ENCODE measurements at regions not wholly inside any gene's neighbourhood (a gene's known extent, or its start where the extent isn't known, plus 50 kb on each side); places are given as distances from the start of the nearest gene placed in this dataset.
"Not testable (repeated sequence)": the region's sequence is repeated elsewhere in the genome, so short reads cannot be mapped to it uniquely, and the experiment has no call there.

DNA sequence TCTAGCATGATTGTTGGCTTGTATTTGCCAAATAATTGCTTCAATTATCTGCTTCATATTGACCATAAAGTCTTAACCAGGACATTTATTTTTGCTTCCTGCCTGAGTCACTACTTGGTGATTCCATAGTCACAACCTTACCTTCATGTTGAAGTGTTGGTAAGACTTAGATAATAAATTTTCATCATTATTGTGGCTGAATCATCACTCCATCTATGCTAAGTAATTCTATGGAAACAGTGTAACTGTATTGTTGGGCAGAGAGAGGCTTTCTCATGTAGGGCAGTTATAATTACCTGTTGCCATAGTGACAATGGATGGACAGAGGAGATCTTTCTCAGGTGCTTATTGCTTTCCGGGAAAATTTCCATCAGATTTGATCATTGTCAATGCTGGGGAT, 330.7 kb upstream of the LRRC3B start:
- DNase-seq, result no peak

DNA sequence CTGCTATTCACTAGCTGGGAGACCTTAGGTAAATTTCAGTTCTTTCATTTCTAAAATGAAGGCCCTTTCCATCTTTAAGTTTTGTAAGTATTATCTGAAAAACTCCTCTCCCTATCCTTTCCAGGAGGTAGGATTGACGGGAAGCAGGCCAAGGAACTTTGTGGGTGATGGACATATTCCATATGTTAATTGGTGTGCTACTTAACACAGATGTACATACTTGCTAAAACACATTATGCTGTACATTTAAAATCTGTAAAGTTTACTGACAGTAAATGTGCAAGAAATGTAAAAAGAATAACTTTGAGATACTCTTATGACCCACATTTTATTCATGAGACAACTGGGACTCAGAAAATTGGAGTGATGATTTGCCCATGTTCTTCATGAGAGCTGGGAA, 329.8 kb upstream of the LRRC3B start:
- DNase-seq, result no peak

DNA sequence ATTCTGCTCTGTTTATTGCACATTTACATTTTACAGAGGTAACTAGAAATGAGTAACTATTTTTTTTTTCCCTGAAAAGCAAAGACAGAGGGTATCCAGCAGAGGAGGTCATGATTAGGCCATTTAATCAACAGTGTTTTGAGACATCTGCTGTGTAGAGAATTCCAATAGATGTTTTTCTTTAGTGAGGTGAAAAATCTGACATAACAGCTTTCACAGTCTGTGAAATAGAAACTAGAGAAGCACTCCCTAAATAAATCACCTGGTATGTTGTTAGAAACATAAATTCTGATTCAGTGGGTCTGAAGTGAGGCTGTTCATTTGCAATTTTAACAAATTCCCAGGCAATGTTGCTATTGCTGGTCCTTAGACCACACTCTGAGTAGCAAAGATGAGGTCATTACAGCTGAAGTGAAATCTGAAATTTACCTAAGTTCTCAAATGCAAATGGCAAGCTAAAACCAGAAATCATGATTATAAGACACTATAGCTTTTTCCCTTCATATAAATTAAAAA, 329.2 kb upstream of the LRRC3B start:
- DNase-seq, result no peak

DNA sequence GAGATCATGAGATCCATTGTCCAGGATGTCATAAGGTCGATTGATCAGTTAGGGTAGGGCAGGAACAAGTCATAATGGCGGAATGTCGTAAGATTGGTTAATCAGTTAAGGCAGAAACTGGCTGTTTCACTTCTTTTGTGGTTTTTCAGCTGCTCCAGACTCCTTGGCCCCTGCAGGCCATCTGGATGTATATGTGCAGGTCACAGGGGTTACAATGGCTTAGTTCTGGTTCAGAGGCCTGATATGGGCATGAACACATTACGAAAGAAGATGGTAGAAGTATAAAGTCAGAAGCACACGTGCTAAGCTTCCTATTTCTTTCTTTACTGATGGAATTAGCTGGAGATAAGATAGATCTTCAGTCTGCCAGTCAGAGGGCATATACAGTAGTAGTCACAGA, 315.4 kb upstream of the LRRC3B start:
- DNase-seq, result no peak

DNA sequence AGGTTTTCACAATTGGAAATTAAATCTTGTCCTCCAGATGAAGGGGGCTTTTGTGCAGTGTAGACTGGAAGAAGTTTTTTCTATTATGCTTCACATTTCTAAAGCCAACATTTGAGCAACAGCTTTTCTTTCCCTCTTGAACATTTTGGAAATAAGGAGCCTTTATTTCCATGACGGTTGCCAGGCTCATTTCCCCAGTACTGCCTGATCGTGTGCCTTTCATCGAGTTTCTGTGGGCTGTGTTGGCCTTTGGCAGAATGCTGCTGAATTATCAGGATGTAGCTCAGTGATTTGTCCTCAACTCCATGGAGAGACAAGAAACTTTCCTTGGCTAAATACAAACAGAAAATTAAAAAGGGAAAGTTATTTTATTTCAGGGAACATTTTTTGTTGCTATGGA, 314.8 kb upstream of the LRRC3B start:
- no peak for DNase-seq

DNA sequence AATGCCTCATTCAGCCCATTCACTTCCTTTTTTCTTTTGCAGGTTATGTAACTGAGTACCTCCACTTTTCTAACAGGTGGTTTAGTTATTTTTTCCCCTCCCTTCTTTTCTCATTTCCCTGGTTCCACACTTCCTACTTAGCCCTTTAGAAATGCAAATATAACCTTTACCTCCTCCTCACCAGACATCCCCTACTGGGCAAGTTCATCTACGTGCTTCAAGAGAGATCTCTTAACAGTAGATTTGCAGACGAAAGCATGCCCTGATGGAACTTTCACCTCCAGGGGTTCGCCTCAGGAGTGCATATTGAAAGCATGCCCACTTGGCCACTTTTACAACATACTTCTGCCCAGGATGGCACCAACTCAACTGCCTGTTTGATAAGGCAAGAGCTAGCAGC, 314.1 kb upstream of the LRRC3B start:
- DNase-seq, result no peak

DNA sequence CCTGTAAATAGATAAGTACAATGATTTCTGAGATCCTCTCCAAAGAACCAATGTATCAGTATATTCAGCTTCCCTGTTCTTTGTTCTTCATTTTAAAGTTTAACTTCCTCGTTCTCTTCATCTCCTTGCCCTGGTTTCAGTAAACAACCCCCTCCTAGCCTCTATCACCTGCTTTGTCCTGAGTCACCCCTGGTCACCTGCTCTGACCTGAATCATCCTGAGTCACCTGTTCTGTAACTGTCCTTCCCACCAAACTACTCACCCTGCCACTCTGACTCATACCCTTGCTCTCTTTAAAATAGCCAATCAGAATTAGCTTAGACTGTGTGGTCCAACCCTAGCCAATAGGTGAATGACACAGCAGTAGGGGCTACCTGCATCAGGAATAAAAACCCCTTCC, 313.0 kb upstream of the LRRC3B start:
- not testable (repeated sequence) for DNase-seq

DNA sequence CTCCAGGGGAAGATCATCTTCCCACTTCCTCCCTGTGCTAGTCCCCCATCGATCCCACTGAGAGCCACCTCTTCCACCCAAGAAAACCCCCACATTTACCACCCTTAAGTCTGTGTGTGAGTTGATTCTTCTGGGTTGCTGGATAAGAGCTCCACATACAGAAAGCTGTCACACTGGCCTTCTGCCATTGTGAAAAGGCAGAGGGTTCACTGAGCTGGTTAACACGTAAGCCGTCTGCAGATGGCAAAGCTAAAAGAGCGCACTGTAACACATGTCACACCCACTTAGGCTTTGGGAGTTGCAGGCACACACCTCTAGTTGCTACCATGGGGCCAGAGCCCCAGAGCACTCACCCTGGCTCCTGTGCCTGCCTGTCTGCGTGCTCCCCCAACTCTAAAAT, 309.8 kb upstream of the LRRC3B start:
- no peak for DNase-seq

DNA sequence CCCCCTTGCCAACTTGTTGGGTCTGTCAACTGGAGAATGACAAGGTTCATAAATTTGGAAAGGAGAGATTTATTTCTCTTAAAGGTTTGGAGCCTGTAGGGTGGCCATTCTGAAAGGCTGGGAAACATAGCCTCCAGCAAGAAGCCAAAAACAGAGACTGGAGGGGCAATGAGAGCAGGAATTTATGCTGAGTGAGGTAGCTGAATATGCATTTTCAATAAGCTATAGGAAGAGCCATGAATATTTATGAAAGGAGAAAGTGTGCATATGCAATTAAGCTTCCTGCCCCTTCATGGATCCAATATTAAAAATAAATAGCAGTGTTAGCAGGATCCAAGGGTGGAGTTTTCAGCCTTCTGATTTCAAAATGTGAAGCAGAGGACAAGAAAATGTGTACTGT, 306.1 kb upstream of the LRRC3B start:
- no peak for DNase-seq

DNA sequence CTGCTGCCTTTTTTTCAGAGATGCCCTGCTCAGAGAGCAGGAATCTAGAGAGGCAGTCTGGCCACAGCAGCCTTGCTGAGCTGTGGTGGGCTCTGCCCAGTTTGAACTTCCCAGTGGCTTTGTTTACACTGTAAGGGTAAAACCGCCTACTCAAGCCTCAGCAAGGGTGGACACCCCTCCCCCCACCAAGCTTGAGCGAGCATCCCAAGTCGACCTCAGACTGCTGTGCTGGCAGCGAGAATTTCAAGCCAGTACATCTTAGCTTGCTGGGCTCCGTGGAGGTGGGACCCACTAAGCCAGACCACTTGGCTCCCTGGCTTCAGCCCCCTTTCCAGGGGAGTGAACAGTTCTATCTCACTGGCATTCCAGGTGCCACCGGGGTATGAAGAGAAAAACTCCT, 298.8 kb upstream of the LRRC3B start:
- not testable (repeated sequence) for DNase-seq

DNA sequence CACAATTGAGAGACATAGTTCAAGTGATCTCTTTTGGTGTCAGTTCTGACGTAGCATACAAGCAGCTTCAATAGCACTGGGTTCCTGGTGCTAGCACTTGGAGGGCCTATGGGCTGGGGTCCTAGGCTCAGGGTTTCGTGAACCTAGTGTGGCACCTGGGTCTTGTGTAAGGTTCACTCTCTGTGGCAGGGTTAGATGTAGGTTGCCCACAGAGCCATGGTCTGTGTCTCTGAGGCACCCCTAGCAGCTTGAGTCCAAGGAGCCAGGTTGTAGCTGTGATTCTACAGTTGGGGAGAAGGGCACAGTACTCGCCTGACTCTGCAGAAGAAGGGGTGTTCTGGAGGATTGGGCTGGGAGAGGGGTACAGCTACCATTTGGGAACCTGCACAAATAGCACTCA, 282.6 kb upstream of the LRRC3B start:
- DNase-seq, result no peak

DNA sequence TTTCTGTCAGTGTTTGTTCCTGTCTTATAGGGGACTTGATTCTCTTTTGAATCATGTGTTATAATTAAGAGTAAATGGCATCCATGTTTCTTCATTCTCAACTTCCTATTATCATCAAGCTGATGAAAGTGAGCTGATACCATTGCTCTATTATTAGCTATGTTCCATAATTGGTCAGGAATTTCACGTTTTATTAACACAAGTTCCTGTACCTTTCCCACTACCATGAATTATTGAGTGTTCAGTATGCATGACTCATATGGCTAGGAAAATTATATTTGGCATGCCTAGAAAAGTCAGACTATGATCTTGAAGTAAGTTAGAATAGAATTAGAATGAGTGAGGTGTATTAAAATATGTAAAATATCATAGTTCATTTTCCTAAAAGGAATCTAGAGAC, 278.9 kb upstream of the LRRC3B start:
- DNase-seq, result no peak

DNA sequence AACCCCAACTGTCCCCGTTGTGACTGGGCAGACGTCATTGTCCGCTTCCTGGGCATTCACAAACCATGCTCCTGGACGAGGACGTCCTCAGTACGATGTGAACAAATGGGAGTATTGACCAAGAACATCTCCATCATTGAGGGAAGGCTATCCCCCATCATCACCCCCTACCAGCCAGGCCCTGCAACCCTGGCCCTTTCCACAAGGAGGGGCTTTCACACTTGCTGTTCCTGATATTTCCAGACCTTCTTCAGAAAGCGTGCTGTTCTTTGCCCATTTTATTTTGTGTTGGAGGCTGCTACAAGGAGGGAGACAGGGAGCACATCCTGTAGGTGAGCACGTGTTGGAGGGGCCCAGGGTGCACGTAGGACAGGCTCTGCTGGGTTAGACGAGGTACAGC, 277.0 kb upstream of the LRRC3B start:
- DNase-seq, result no peak

DNA sequence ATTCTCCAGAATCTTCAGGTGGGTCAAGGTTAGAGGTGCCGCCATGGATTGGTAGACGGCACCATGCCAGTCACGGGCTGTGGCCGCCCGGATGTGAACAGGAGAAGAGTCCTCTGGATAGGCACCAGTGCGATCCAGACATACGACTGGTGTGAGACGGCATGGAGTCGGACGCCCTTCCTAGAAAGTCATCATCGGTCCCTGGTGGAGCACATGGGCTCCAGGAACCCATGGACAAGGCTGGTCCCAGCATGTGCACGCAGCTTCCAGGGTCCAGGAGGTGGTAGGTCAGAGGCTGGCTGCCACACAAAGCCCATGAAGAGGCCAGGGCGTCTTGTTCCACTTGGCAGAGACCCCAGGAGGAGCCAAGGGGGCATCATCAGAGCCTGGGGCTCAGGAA, 276.1 kb upstream of the LRRC3B start:
- no peak for DNase-seq

DNA sequence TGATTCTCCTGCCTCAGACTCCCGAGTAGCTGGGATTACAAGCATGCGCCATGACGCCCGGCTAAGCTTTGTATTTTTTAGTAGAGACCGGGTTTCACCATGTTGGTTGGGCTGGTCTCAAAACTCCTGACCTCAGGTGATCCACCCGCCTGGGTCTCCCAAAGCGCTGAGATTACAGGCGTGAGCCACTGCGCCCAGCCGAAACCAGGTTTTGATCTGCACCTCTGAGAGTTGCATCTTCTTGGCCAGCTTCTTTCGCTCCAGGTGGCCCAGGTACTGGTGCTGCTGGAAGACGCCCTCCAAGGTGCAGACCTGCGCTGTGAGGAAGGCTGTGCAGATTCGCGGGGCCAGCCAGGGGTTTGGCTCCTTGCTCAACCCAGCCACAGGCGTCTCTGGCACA, 275.4 kb upstream of the LRRC3B start:
- DNase-seq, result no peak

DNA sequence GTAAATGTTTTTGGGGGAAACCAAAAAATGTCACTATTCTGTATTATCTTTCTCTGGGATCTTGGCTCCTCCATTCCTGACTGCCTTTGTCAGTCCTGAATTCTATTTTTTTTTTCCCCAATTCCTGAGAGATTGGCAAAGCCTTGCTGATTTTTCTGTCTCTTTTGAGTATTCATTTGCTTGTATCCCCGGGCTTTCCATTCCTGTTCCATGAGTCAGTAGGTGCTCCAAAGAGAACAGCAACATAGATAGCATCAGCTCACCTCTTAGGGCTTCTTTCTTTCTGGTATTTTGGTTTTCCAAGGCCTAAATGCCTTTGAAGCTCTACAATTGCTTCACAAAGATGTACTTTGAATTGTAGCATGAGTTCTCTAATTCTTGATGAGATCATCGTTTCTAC, 271.7 kb upstream of the LRRC3B start:
- DNase-seq, result no peak

DNA sequence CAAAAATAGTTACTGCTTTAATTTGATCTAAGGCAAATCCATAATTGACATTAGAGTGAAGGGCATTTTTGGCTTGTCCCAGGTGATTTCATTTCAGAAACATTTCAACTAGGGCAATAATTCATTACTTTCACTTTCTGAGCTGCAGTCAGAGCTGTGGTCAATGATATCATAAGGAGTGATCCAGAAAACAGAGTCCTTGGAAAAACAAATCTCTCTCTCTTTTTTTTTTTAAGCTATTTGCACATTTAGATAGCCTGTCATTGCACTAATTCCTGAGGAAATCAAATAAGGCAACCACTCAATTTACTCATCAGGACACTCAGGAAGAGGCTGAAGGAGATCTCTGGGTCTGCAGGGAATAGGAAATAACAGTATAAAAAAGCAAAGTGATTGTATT, 269.5 kb upstream of the LRRC3B start:
- DNase-seq, result no peak

DNA sequence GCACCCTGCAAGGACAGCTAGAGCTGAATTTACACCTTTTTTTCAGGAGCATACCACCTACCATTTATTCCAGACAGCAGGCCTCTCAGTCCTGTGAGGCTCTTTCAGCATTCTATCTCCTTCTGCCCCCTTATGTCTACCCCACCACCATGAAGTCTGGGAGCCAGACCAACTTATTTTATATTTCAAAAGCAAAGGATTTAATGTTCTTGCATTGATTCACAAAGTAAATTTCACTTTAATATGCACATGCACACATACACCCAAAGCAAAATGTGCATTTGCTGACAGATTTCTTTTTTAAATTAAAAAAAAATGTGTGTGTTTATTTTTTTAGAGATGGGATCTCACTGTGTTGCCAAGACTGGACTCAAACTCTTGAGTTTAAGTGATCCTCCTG, 264.2 kb upstream of the LRRC3B start:
- no peak for DNase-seq

DNA sequence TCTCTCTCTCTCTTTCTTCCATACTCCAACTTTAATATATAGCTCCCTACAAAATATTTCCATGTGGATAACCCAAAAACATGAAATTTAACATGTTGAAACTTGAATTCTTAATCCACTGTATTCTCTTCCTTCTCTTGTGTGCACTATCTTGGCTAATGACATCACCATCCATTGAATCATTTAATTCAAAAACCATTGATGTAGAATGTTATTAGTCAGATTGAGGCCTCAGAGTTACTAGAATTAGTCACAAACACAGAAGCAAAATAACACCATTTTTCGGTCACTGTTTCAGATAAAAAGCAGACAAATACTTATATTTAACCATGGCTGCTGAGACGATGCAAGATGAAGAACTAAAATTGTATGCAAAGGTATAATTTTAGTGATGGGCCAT, 256.9 kb upstream of the LRRC3B start:
- DNase-seq, result no peak

DNA sequence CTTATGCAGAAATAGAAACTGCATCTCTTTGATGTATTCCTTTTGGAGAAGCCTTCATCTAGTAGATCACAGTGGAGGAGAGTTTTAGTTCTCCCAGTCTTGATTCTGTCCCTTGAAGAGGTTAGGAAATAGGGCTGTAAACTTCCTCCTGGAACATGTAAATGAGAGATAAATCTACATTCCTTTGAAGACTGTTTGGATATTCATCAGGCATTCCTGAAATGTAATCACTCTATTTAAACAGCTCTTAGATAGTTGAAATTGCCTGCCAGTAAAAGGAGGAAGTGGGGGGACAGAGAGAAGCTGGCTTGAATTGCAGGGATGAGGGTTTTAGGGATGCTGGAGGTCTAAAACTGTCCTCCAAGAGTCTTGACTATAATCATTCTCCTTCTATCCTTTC, 254.3 kb upstream of the LRRC3B start:
- no peak for DNase-seq

DNA sequence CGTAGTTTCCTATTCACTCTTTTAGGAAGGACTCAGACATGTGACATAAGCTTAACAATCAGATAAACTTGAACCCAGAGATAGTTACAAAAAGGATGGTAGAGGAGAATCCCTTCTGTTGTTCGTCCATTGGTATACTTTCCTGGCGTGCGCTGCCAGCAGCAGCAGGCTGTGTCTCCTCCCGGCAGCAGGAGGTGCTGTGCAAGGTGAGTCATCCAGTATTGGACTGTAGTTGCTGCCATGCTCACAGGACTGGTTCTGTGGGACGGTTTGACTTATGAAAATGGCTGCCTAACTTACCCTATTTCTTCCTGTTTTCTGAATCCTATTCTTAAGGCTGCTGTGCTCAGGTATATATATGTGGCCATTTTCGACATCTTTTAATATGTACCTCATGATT, 253.4 kb upstream of the LRRC3B start:
- no peak for DNase-seq

DNA sequence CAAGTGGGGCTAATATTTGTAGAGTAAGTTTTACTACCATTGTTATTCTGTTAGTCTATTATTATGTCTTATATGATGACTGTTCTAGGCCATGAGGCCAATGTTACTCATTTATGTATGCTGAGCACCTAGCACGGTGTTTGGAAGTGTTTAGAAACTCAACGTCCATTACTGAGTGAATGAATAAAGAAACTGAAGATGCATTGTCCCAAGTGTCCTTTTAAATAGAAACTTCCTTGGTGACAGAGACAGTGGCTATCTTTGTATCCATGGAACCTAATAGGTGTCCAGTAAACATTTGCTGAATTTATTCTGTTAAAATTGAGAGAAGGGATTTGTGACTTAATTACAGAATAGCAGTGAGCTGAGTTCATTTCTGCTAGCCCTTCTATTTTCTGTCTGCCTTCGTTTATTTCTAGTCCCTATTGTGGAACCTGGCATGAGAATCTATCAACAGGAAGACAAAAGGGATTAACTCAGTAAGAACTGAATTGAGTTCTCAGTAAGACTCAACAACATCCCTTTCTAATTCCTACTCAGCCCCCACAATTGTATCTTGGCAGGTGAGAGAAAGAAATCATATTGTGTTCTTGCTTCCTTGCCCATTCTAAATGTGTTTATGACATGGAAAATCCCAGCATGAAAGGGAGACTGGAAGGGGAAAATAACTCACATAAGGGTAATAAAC, 246.6 kb upstream of the LRRC3B start:
- DNase-seq, result no peak

DNA sequence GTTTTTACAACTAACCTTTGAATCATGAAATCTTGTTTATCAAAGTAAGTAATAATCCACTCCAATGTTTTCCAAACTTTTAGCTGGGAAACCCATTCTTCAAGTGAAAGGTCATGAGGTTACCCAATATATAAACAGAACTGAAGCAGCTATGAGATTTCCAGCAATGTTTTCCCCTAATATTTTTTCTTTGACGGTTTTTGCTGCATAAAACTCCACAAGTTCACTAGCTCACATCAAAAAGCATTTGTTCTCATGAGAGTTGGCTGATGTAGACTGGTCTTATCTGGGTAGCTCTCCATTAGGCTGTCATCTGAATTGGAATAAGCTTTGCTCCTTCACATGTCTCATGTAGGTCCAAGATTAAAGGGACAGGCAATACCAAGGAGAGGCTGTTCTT, 241.2 kb upstream of the LRRC3B start:
- no peak for DNase-seq

DNA sequence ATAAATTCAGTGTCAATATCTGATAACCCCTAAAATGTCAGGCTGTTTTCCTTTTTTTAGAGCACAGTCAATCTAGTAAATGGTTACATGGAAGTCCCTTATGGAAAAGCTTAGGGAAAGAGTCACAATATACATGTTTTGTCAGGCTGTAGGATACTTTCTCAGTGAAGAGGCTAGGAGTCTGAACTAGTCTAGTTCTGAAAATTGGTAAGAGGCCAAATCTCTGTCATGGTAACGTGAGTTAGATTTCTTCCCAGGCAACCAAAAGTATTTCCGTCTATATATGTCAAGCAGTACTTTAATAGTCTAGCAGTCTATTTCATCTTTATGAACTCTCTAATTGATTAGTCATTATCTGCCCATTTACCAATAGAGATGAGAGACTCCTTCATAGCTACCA, 215.9 kb upstream of the LRRC3B start:
- DNase-seq, result no peak

DNA sequence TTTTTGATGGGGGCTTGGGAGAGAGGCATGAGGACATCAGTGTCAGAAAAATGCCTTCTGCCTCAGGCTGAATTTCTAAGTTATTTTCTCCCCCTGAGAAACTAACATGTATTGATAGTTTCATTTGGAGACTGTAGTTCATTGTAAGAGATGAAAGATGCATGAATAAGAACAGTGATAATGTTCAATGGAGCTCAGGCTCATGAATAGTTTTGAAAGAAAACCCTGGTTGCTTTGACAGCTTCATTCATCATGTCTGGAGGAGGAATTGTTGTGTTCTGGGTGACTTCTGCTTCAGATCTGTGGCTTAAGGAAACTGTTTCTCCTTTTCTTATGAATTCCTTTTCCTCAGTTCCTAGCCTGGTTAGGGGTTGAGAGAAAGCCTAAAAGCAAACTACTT, 204.0 kb upstream of the LRRC3B start:
- no peak for DNase-seq

DNA sequence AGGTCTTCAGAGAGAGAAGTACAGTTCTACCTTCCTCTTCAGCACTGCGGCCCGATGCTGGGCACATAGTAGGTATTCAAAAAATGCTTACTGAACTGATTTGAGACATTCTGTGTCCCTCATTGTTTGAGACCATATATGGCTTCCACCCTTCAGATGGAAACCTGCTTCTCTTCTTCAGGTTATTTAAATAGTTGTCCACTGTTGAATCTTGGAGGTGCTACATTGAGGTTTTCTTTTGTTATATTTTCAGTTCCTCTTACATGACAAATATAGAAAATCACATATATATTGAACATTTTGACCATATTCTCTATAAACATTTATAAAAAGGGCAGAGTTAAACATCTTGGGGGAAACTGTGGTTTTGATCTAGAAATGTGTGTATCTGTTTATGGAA, 200.2 kb upstream of the LRRC3B start:
- DNase-seq, result no peak

Measured in 8988T (cell line).